ENCODE measurements at regions not wholly inside any gene's neighbourhood (a gene's known extent, or its start where the extent isn't known, plus 50 kb on each side); places are given as distances from the start of the nearest gene placed in this dataset.

GRCh38 chr5:89395111-89395510 is 512.1 kb upstream of the MEF2C start:
- Histone ChIP-seq H4K20me1 (replicated peaks in 1 of 2; ENCODE audit: control insufficient read depth in 1 of 2, insufficient read depth in 2 of 2, low read length in 2 of 2) (no peaks in the 10 kb centered on the region), H2BK12ac (ENCODE audit: low read depth, low read length) (no peak overlapping the region), H3K9me3 (ENCODE audit: insufficient read depth in 2 of 2, low read depth in 1 of 2, low read length in 1 of 2) (no peaks in the 10 kb centered on the region), H3K56ac (replicated peaks; ENCODE audit: insufficient read length, low read depth, low read length) (no peak overlapping the region), H4K5ac (ENCODE audit: insufficient read length, low read depth, low read length) (no peak overlapping the region), H3K23ac (ENCODE audit: insufficient read length) (no peak overlapping the region), H3K4me2 (ENCODE audit: insufficient read depth in 1 of 2, low read depth in 2 of 2, low read length in 2 of 2) (no peak overlapping the region), H3K23me2 (ENCODE audit: low read depth, low read length) (no peaks in the 10 kb centered on the region), H2BK20ac (ENCODE audit: low read length) (no peak overlapping the region), H2BK15ac (ENCODE audit: low read length) (no peak overlapping the region), H2BK120ac (replicated peaks; ENCODE audit: low read depth, low read length) (no peak overlapping the region), H3K79me2 (ENCODE audit: control insufficient read depth in 1 of 2, insufficient read depth in 2 of 2, low read length in 2 of 2) (no peaks in the 10 kb centered on the region), H3K18ac (ENCODE audit: extremely low read depth, low read length) (no peak overlapping the region), H3K36me3 (ENCODE audit: control insufficient read depth in 2 of 4, insufficient read depth in 4 of 4, low read length in 3 of 4) (no peaks in the 10 kb centered on the region), H3K27ac (ENCODE audit: low read depth, low read length) (no peak overlapping the region), H3K14ac (ENCODE audit: insufficient read length) (no peak overlapping the region), H4K91ac (replicated peaks; ENCODE audit: insufficient read length, low read length) (no peak overlapping the region), H2BK5ac (ENCODE audit: low read depth, low read length) (no peak overlapping the region), H3K4ac (replicated peaks; ENCODE audit: insufficient read length, low read depth, low read length) (no peak overlapping the region), H3K79me1 (ENCODE audit: low read depth, low read length) (no peaks in the 10 kb centered on the region), H3K4me1 (replicated peaks in 1 of 4; ENCODE audit: control insufficient read depth in 3 of 4, insufficient read depth in 4 of 4, low read length in 3 of 4) (no peaks in the 10 kb centered on the region), H3K9ac (replicated peaks in 1 of 4; ENCODE audit: extremely low read depth in 1 of 4, low read depth in 3 of 4, low read length in 3 of 4) (no peak overlapping the region), H2AFZ (ENCODE audit: low read length) (no peak overlapping the region), H3K27me3 (replicated peaks in 1 of 4; ENCODE audit: control insufficient read depth in 3 of 4, extremely low read depth in 1 of 4, insufficient read depth in 3 of 4, low read length in 3 of 4) (no peaks in the 10 kb centered on the region), H2AK5ac (ENCODE audit: low read depth, low read length) (no peak overlapping the region), H3K4me3 (ENCODE audit: extremely low read depth in 1 of 4, insufficient read depth in 2 of 4, low read depth in 3 of 4, low read length in 4 of 4) (no peak overlapping the region), H4K8ac (ENCODE audit: extremely low read depth, insufficient read depth, low read length) (no peak overlapping the region)
- ChIA-PET POLR2A (ENCODE audit: partially characterized antibody) (no interaction called here), CTCF (ENCODE audit: partially characterized antibody) (no interaction called here)
- no peak for DNase-seq (ENCODE audit: low read depth in 1 of 2, low spot score in 2 of 2)
- no peak for FAIRE-seq
- TF ChIP-seq ATF2 (IDR thresholded peaks at IDR 0.05; ENCODE audit: low read length) (no peak), POLR2A (IDR thresholded peaks at IDR 0.05; ENCODE audit: control extremely low read depth in 1 of 2, low read depth in 2 of 2, low read length in 2 of 2) (no peak), USF2 (IDR thresholded peaks at IDR 0.05; ENCODE audit: low read length) (no peak), GTF2F1 (IDR thresholded peaks at IDR 0.05; ENCODE audit: borderline replicate concordance, low read depth, low read length) (no peak), ATF3 (IDR thresholded peaks at IDR 0.05; ENCODE audit: insufficient read depth, low read depth, low read length) (no peak), POU5F1 (IDR thresholded peaks at IDR 0.05; ENCODE audit: low read depth, low read length) (no peak), TCF12 (IDR thresholded peaks at IDR 0.05; ENCODE audit: low read depth, low read length) (no peak), RAD21 (IDR thresholded peaks at IDR 0.05 in 1 of 2, conservative IDR thresholded peaks at IDR 0.05 in 1 of 2; ENCODE audit: low read depth in 2 of 2, low read length in 2 of 2) (no peak), RNF2 (IDR thresholded peaks at IDR 0.05; ENCODE audit: borderline replicate concordance, low read depth, low read length, missing control alignments, poor library complexity, severe bottlenecking) (no peak), HDAC2 (IDR thresholded peaks at IDR 0.05; ENCODE audit: borderline replicate concordance in 1 of 2, low read depth in 2 of 2, low read length in 2 of 2) (no peak), RXRA (IDR thresholded peaks at IDR 0.05; ENCODE audit: insufficient read depth, low read depth, low read length) (no peak), TAF1 (IDR thresholded peaks at IDR 0.05; ENCODE audit: low read depth, low read length) (no peak)
